NAMALWA (cell line): ENCODE measurements at regions not wholly inside any gene's neighbourhood (a gene's known extent, or its start where the extent isn't known, plus 50 kb on each side); places are given as distances from the start of the nearest gene placed in this dataset.
"Not testable (repeated sequence)": the region's sequence is repeated elsewhere in the genome, so short reads cannot be mapped to it uniquely, and the experiment has no call there.

Source experiments
- DNase-seq: peaks from one replicate; pipeline ENCODE4 v3.0.0-alpha.2; 2015; ENCODE audit warnings: low spot score

GRCh38 chr3:103977417-103977816, 1389.3 kb upstream of the ALCAM start:
- no peak for DNase-seq

GRCh38 chr3:103991461-103992115, 1375.1 kb upstream of the ALCAM start:
- peak; percentile 59 for DNase-seq

- DNase-seq = peak; percentile 24
These were observed 1374.2 kb upstream of the ALCAM start for GRCh38 chr3:103992469-103992868.

GRCh38 chr3:104004956-104005355, 1361.8 kb upstream of the ALCAM start:
- no peak for DNase-seq

GRCh38 chr3:104005815-104006214, 1360.9 kb upstream of the ALCAM start:
- DNase-seq = no peak

GRCh38 chr3:104018541-104018940, 1348.2 kb upstream of the ALCAM start:
- DNase-seq = no peak

GRCh38 chr3:104031598-104031997, 1335.1 kb upstream of the ALCAM start:
- no peak for DNase-seq

GRCh38 chr3:104032283-104032682, 1334.4 kb upstream of the ALCAM start:
- DNase-seq = no peak

- peak; percentile 52 for DNase-seq
These were observed 1325.8 kb upstream of the ALCAM start for GRCh38 chr3:104040896-104041295.

GRCh38 chr3:104043001-104043543, 1323.6 kb upstream of the ALCAM start:
- not testable (repeated sequence) for DNase-seq

- no peak for DNase-seq
These were observed 1322.7 kb upstream of the ALCAM start for GRCh38 chr3:104044002-104044401.

- DNase-seq = no peak
These were observed 1300.1 kb upstream of the ALCAM start for GRCh38 chr3:104066658-104067057.

GRCh38 chr3:104069114-104069513, 1297.6 kb upstream of the ALCAM start:
- DNase-seq = no peak

GRCh38 chr3:104070906-104071305, 1295.8 kb upstream of the ALCAM start:
- DNase-seq = no peak

GRCh38 chr3:104080088-104080626, 1286.6 kb upstream of the ALCAM start:
- DNase-seq = no peak

GRCh38 chr3:104088738-104089137, 1278.0 kb upstream of the ALCAM start:
- DNase-seq = no peak

GRCh38 chr3:104089987-104090386, 1276.7 kb upstream of the ALCAM start:
- DNase-seq = not testable (repeated sequence)

- DNase-seq = no peak
These were observed 1265.0 kb upstream of the ALCAM start for GRCh38 chr3:104101736-104102135.

GRCh38 chr3:104102386-104102785, 1264.3 kb upstream of the ALCAM start:
- DNase-seq = peak; percentile 78

- DNase-seq = no peak
These were observed 1260.4 kb upstream of the ALCAM start for GRCh38 chr3:104106276-104106675.

GRCh38 chr3:104108522-104108921, 1258.2 kb upstream of the ALCAM start:
- DNase-seq = no peak

GRCh38 chr3:104126463-104126862, 1240.2 kb upstream of the ALCAM start:
- no peak for DNase-seq

GRCh38 chr3:104126864-104127553, 1239.7 kb upstream of the ALCAM start:
- no peak for DNase-seq
